Vagina (tissue), 2 donors: ENCODE measurements at regions not wholly inside any gene's neighbourhood (a gene's known extent, or its start where the extent isn't known, plus 50 kb on each side); places are given as distances from the start of the nearest gene placed in this dataset.

ENCODE experiments used
- CTCF ChIP-seq, 3 experiments: fragments of 450-650 bp in 2 of 3; fragments of 200-600 bp in 1 of 3; sonication (generic) in 1 of 3; IDR thresholded peaks; one replicate each; pipeline ENCODE4 v1.5.1; 2017 to 2019; ENCODE audit warnings: antibody characterized with exemption in 3 of 3, mild to moderate bottlenecking in 2 of 3, moderate library complexity in 2 of 3
- POLR2A ChIP-seq, 2 donors: fragments of 450-650 bp; IDR thresholded peaks; one replicate each; pipeline ENCODE4 v1.6.1; 2017; ENCODE audit warnings: antibody characterized with exemption in 2 of 2, mild to moderate bottlenecking in 2 of 2, moderate library complexity in 2 of 2
- POLR2AphosphoS5 ChIP-seq, 2 donors: sonication (generic); formaldehyde crosslinking; IDR thresholded peaks; one replicate each; pipeline ENCODE4 v1.9.0; 2017; ENCODE audit warnings: antibody characterized with exemption in 2 of 2, mild to moderate bottlenecking in 2 of 2, low read depth in 1 of 2; ENCODE audit not compliant: insufficient read depth in 1 of 2

GRCh38 chr10:131694168-131694780, 206.5 kb upstream of the PPP2R2D start:
- TF ChIP-seq CTCF (IDR thresholded peaks at IDR 0.05) (no peak), POLR2AphosphoS5 (IDR thresholded peaks at IDR 0.05; ENCODE audit: insufficient read depth in 1 of 2, low read depth in 1 of 2) (no peak), POLR2A (IDR thresholded peaks at IDR 0.05) (no peak)
